22Rv1 (cell line): ENCODE measurements at regions not wholly inside any gene's neighbourhood (a gene's known extent, or its start where the extent isn't known, plus 50 kb on each side); places are given as distances from the start of the nearest gene placed in this dataset.
A peak's percentile ranks its signal among the peaks of the same experiment; 100 is the strongest.

ENCODE experiments used
- H3K27ac ChIP-seq: fragments of 450-650 bp; 2 replicates; pipeline ENCODE4 v1.5.1; 2017
- CTCF ChIP-seq: fragments of 450-650 bp; IDR thresholded peaks from 2 replicates; pipeline ENCODE4 v1.5.1; 2017; ENCODE audit warnings: mild to moderate bottlenecking
- ZFX ChIP-seq: fragments of 450-650 bp; IDR thresholded peaks from 2 replicates; pipeline ENCODE4 v1.6.1; 2017; ENCODE audit warnings: antibody characterized with exemption, borderline replicate concordance

- H3K27ac ChIP-seq: no peak overlapping the region
- TF ChIP-seq ZFX: no peak
- TF ChIP-seq CTCF: no peak
Measured at GRCh38 chr7:145915679-145916078, 200.9 kb upstream of the CNTNAP2 start.

GRCh38 chr7:145909991-145910513 lies 206.5 kb upstream of the CNTNAP2 start:
- TF ChIP-seq ZFX: no peak
- no peak for TF ChIP-seq CTCF

GRCh38 chr7:145903658-145904057 lies 212.9 kb upstream of the CNTNAP2 start:
- no peak for TF ChIP-seq ZFX
- no peak for TF ChIP-seq CTCF
- no peak overlapping the region for H3K27ac ChIP-seq

More at GRCh38 chr7:145909991-145910513, 206.5 kb upstream of the CNTNAP2 start:
- H3K27ac ChIP-seq: no peak overlapping the region

GRCh38 chr7:145902123-145902522 lies 214.5 kb upstream of the CNTNAP2 start:
- no peak overlapping the region for H3K27ac ChIP-seq
- TF ChIP-seq ZFX (no peak), CTCF (peak; percentile 42; the same call in 1 of the 2 replicates)

GRCh38 chr7:145899938-145900337 lies 216.7 kb upstream of the CNTNAP2 start:
- H3K27ac ChIP-seq: no peak overlapping the region
- no peak for TF ChIP-seq ZFX
- TF ChIP-seq CTCF: no peak

- no peak overlapping the region for H3K27ac ChIP-seq
- TF ChIP-seq CTCF: no peak
- no peak for TF ChIP-seq ZFX
Measured at GRCh38 chr7:145893925-145894535, 222.6 kb upstream of the CNTNAP2 start.

GRCh38 chr7:145884716-145885514 lies 231.7 kb upstream of the CNTNAP2 start:
- no peak overlapping the region for H3K27ac ChIP-seq
- no peak for TF ChIP-seq CTCF
- no peak for TF ChIP-seq ZFX
